HepG2 (cell line): ENCODE measurements at regions not wholly inside any gene's neighbourhood (a gene's known extent, or its start where the extent isn't known, plus 50 kb on each side); places are given as distances from the start of the nearest gene placed in this dataset.

Experiments used
- ATAC-seq: fragments of 200-7000 bp; cut with Tn5 transposase; 3 replicates; pipeline ENCODE4 v1.9.1; 2020; ENCODE audit warnings: mild to moderate bottlenecking, moderate library complexity
- BruUV-seq: library from RNA; stranded (reverse); fragments of 400-500 nt; replicated peaks from 2 replicates; lab custom pipeline; 2021; lab: Mats Ljungman, UMichigan
- CTCF ChIA-PET: fragments of 300-600 bp; formaldehyde crosslinking; extraction: SDS; loops from one replicate; lab custom pipeline; 2021; ENCODE audit warnings: low total read pairs, inconsistent platforms, low intra/inter-chr PET ratio; lab: Yijun Ruan, JAX
- POLR2A ChIA-PET: fragments of 350-600 bp; sonication (Branson Sonifier 250); formaldehyde crosslinking; loops from one replicate; lab custom pipeline; 2020; ENCODE audit warnings: antibody characterized with exemption, inconsistent platforms; lab: Yijun Ruan, JAX
- DNase-seq: peaks from one replicate; pipeline ENCODE4 v3.0.0-alpha.2; 2015; ENCODE audit warnings: low spot score
- FAIRE-seq: peaks from 3 replicates; lab custom pipeline; 2011; peaks lifted over from hg19 to GRCh38; lab: Jason Lieb, UNC
- H2AFZ ChIP-seq: one replicate; pipeline ENCODE4 v1.6.1; 2011; ENCODE audit warnings: low read length, inconsistent platforms
- H3K27ac ChIP-seq: fragments of 300-600 bp; 3 replicates; pipeline ENCODE4 v1.8.0; 2011; ENCODE audit warnings: mixed run types, mild to moderate bottlenecking, mixed read lengths, low read length, inconsistent platforms; ENCODE audit not compliant: insufficient read depth; ENCODE audit errors: extremely low read length
- H3K27me3 ChIP-seq, 2 experiments: fragments of 200-600 bp in 1 of 2; 2 replicates in 1 of 2; 3 replicates in 1 of 2; pipeline versions ENCODE4 v1.6.0 to v1.8.0; 2011; ENCODE audit warnings: low read length in 2 of 2, mild to moderate bottlenecking in 2 of 2, moderate library complexity in 2 of 2, inconsistent platforms in 1 of 2; ENCODE audit not compliant: insufficient read depth in 2 of 2, control insufficient read depth in 1 of 2
- H3K36me3 ChIP-seq, 2 experiments: fragments of 200-600 bp in 1 of 2; replicated peaks in 1 of 2; 2 replicates in 1 of 2; 3 replicates in 1 of 2; pipeline versions ENCODE4 v1.5.1 to v1.8.0; 2011; ENCODE audit warnings: low read length in 2 of 2, inconsistent platforms in 1 of 2; ENCODE audit not compliant: insufficient read depth in 2 of 2, control insufficient read depth in 1 of 2
- H3K4me1 ChIP-seq: 2 replicates; pipeline ENCODE4 v1.5.1; 2012; ENCODE audit warnings: low read length, inconsistent platforms; ENCODE audit not compliant: insufficient read depth
- H3K4me2 ChIP-seq: 2 replicates; pipeline ENCODE4 v1.6.0; 2011; ENCODE audit warnings: low read depth, low read length, inconsistent platforms
- H3K4me3 ChIP-seq, 3 experiments: fragments of 200-600 bp in 1 of 3; sonication (generic), shearing (Covaris generic) in 1 of 3; replicated peaks in 1 of 3; 2 replicates each; pipeline ENCODE4 v1.5.1; 2011 to 2016; ENCODE audit warnings: low read length in 3 of 3, inconsistent platforms in 2 of 3, low read depth in 2 of 3, mild to moderate bottlenecking in 2 of 3, control low read depth in 1 of 3, mixed read lengths in 1 of 3; ENCODE audit not compliant: insufficient read depth in 1 of 3
- H3K79me2 ChIP-seq: one replicate; pipeline ENCODE4 v1.6.1; 2011; ENCODE audit warnings: low read length, inconsistent platforms; ENCODE audit not compliant: insufficient read depth
- H3K9ac ChIP-seq: 2 replicates; pipeline ENCODE4 v1.6.0; 2011; ENCODE audit warnings: mild to moderate bottlenecking, low read depth, low read length, inconsistent platforms; ENCODE audit not compliant: insufficient read depth
- H3K9me3 ChIP-seq: 2 replicates; pipeline ENCODE4 v1.5.1; 2012; ENCODE audit warnings: mild to moderate bottlenecking, low read length
- H4K20me1 ChIP-seq: 2 replicates; pipeline ENCODE4 v1.6.0; 2011; ENCODE audit warnings: inconsistent platforms, mild to moderate bottlenecking, low read length, moderate library complexity; ENCODE audit not compliant: insufficient read depth
- CBX5 ChIP-seq: sonication (generic); formaldehyde crosslinking; IDR thresholded peaks from 2 replicates; pipeline ENCODE4 v1.4.0; 2020; ENCODE audit warnings: missing genetic modification reagents, borderline replicate concordance
- HNRNPK ChIP-seq: fragments of 200-400 bp; formaldehyde crosslinking; IDR thresholded peaks from 2 replicates; pipeline ENCODE4 v1.6.1; 2018; ENCODE audit warnings: low read length, low read depth, moderate library complexity, mild to moderate bottlenecking; ENCODE audit not compliant: poor library complexity, severe bottlenecking
- NPAS2 ChIP-seq: sonication (generic); formaldehyde crosslinking; IDR thresholded peaks from 2 replicates; pipeline ENCODE4 v1.8.0; 2022; ENCODE audit warnings: mild to moderate bottlenecking, missing genetic modification reagents, borderline replicate concordance
- ZNF20 ChIP-seq: sonication (generic); formaldehyde crosslinking; IDR thresholded peaks from 2 replicates; pipeline ENCODE4 v1.4.0; 2020; ENCODE audit warnings: mild to moderate bottlenecking, moderate library complexity, missing genetic modification reagents
- ZNF543 ChIP-seq: sonication (generic); formaldehyde crosslinking; IDR thresholded peaks from 2 replicates; pipeline ENCODE4 v1.4.0; 2020; ENCODE audit warnings: mild to moderate bottlenecking, missing genetic modification reagents
- WGBS: methylation state at CpG from one replicate; pipeline ENCODE4 v1.1.6; 2017; ENCODE audit warnings: low lambda C conversion rate; 5-methylcytosine and 5-hydroxymethylcytosine counted together
- in situ Hi-C: cut with HindIII; loops from 2 replicates; pipeline ENCODE4 v1.10.0; 2017; ENCODE audit warnings: low pct_unique_long_range_greater_than_20kb; ENCODE audit not compliant: extremely low pct_ligation_motif_present
- intact Hi-C: fragments of 100-400 bp; cut with micrococcal nuclease; formaldehyde crosslinking; loops from one replicate; pipeline ENCODE4 v1.10.0; 2022; ENCODE audit not compliant: unreplicated experiment
- TF ChIP-seq, protein P1 (sequence below): sonication (generic); formaldehyde crosslinking; IDR thresholded peaks from 2 replicates; pipeline ENCODE4 v1.4.0; 2020; ENCODE audit warnings: mild to moderate bottlenecking, low read depth, missing genetic modification reagents
- TF ChIP-seq, protein P2 (sequence below): sonication (generic); formaldehyde crosslinking; IDR thresholded peaks from one replicate; pipeline ENCODE4 v1.5.1; 2020; ENCODE audit warnings: mild to moderate bottlenecking, missing genetic modification reagents; ENCODE audit errors: not compliant biosample characterization

DNA sequence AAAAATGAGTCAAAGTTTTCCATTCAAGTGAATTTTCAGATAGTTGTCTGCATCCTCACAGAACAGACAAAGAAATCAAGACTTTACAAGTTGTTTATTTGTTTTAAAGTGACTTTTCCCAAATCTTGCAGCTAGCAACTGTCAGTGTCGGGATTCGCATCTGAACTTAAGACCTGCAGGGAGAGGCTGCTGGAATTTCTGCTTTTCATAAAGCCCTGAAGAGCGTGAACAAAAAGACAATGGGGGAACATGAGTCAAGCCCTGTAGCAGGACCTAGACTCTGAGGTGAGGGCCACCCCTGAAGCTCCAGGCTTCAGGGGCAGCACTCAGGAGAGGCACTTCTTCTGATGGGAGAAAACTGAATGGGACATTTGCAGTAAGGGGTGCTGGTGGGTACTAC lies 108.2 kb upstream of the CTAGE1 start:
- CTCF ChIA-PET: no interaction called here
- Histone ChIP-seq H3K4me3 (no peak overlapping the region), H3K79me2 (no peaks in the 10 kb centered on the region), H3K4me1 (no peaks in the 10 kb centered on the region), H3K9me3 (no peaks in the 10 kb centered on the region), H3K27ac (no peak overlapping the region), H3K27me3 (no peaks in the 10 kb centered on the region), H3K36me3 (no peaks in the 10 kb centered on the region), H2AFZ (no peak overlapping the region), H4K20me1 (no peaks in the 10 kb centered on the region), H3K4me2 (no peak overlapping the region), H3K9ac (no peak overlapping the region)
- intact Hi-C loops: no loop called here
- TF ChIP-seq ZNF20 (CRISPR knock-in tag) (no peak), CBX5 (CRISPR knock-in tag) (no peak), HNRNPK (no peak), NPAS2 (no peak), ZNF543 (CRISPR knock-in tag) (no peak)
- TF ChIP-seq, protein P1, sequence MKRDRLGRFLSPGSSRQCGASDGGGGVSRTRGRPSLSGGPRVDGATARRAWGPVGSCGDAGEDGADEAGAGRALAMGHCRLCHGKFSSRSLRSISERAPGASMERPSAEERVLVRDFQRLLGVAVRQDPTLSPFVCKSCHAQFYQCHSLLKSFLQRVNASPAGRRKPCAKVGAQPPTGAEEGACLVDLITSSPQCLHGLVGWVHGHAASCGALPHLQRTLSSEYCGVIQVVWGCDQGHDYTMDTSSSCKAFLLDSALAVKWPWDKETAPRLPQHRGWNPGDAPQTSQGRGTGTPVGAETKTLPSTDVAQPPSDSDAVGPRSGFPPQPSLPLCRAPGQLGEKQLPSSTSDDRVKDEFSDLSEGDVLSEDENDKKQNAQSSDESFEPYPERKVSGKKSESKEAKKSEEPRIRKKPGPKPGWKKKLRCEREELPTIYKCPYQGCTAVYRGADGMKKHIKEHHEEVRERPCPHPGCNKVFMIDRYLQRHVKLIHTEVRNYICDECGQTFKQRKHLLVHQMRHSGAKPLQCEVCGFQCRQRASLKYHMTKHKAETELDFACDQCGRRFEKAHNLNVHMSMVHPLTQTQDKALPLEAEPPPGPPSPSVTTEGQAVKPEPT (CRISPR knock-in tag): no peak
- TF ChIP-seq, protein P2, sequence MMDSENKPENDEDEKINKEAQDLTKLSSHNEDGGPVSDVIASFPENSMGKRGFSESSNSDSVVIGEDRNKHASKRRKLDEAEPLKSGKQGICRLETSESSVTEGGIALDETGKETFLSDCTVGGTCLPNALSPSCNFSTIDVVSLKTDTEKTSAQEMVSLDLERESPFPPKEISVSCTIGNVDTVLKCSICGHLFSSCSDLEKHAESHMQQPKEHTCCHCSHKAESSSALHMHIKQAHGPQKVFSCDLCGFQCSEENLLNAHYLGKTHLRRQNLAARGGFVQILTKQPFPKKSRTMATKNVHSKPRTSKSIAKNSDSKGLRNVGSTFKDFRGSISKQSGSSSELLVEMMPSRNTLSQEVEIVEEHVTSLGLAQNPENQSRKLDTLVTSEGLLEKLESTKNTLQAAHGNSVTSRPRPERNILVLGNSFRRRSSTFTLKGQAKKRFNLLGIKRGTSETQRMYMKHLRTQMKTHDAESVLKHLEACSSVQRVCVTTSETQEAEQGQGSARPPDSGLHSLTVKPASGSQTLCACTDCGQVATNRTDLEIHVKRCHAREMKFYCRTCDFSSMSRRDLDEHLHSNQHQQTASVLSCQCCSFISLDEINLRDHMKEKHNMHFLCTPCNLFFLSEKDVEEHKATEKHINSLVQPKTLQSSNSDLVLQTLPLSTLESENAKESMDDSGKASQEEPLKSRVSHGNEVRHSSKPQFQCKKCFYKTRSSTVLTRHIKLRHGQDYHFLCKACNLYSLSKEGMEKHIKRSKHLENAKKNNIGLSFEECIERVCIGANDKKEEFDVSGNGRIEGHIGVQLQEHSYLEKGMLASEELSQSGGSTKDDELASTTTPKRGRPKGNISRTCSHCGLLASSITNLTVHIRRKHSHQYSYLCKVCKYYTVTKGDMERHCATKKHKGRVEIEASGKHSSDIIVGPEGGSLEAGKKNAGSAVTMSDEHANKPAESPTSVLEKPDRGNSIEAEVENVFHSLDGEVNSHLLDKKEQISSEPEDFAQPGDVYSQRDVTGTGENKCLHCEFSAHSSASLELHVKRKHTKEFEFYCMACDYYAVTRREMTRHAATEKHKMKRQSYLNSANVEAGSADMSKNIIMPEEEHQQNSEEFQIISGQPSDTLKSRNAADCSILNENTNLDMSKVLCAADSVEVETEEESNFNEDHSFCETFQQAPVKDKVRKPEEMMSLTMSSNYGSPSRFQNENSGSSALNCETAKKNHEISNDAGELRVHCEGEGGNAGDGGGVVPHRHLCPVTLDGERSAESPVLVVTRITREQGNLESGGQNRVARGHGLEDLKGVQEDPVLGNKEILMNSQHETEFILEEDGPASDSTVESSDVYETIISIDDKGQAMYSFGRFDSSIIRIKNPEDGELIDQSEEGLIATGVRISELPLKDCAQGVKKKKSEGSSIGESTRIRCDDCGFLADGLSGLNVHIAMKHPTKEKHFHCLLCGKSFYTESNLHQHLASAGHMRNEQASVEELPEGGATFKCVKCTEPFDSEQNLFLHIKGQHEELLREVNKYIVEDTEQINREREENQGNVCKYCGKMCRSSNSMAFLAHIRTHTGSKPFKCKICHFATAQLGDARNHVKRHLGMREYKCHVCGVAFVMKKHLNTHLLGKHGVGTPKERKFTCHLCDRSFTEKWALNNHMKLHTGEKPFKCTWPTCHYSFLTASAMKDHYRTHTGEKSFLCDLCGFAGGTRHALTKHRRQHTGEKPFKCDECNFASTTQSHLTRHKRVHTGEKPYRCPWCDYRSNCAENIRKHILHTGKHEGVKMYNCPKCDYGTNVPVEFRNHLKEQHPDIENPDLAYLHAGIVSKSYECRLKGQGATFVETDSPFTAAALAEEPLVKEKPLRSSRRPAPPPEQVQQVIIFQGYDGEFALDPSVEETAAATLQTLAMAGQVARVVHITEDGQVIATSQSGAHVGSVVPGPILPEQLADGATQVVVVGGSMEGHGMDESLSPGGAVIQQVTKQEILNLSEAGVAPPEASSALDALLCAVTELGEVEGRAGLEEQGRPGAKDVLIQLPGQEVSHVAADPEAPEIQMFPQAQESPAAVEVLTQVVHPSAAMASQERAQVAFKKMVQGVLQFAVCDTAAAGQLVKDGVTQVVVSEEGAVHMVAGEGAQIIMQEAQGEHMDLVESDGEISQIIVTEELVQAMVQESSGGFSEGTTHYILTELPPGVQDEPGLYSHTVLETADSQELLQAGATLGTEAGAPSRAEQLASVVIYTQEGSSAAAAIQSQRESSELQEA: no peak
- WGBS: 46% methylated on average over 3 of the region's 3 CpGs
- no peak for FAIRE-seq
- POLR2A ChIA-PET: no interaction called here
- no TSS peak for BruUV-seq
- in situ Hi-C loops: no loop called here
- DNase-seq: no peak
- no peak for ATAC-seq
